Femur (tissue), 1 donor: ENCODE measurements at regions not wholly inside any gene's neighbourhood (a gene's known extent, or its start where the extent isn't known, plus 50 kb on each side); places are given as distances from the start of the nearest gene placed in this dataset.

Source experiments
- DNase-seq: peaks from one replicate; pipeline ENCODE4 v3.0.0-alpha.2; 2017

DNA sequence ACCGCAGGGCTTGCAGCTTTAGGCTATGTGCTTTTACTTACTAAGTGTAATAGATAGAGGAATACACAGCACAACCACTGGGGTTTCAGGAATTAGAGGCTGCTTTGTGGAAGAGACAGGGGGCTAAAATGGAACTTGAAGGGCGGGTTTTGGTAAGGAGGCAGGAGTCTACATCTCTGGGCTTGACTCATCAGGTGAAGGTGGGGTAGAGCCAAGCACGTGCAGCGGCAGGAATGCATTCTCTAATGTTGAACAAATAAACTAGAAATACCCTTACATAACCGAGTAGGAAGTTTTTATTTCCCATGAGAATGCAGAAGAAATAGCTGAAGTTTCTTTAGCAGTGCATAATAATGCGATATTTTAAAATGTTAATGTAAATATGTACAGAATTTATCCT, 673.8 kb upstream of the SALL3 start:
- no peak for DNase-seq

DNA sequence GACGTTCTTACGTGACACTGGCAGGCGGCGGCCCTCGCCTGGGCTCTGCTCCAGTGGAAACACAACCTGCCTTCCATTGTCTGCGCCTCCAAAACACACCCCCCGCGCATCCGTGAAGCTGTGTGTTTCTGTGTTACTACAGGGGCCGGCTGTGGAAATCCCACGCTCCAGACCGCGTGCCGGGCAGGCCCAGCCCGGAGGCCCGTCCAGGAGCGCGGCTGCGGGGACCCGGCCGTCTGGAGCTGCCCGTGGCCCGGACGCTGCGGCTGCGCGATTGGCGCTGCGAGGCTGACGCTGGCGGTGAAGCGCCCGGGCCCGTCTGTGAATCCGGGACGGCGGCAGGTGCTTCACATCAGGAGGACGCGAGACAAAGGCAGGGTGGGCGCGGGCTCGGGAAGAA, 670.3 kb upstream of the SALL3 start:
- DNase-seq = no peak

DNA sequence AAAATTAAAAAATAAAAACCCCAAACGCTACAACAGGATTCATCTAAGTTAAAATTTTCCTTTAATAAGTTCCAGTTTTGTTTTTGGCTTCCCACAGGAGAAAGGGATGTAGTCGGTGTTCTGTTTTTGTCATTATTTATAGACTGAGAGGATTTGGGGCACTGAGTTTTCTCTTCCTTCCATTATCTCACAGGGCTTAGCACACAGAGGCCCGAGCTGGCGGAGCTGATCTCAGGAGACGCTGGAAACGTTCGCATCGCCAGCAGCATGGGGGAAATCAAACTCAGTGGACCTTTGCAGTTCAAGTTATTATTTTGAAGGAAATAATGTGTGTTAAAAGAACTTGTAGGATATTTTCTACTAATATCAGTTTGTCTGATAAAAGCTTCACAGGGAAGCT, 669.7 kb upstream of the SALL3 start:
- DNase-seq = no peak

DNA sequence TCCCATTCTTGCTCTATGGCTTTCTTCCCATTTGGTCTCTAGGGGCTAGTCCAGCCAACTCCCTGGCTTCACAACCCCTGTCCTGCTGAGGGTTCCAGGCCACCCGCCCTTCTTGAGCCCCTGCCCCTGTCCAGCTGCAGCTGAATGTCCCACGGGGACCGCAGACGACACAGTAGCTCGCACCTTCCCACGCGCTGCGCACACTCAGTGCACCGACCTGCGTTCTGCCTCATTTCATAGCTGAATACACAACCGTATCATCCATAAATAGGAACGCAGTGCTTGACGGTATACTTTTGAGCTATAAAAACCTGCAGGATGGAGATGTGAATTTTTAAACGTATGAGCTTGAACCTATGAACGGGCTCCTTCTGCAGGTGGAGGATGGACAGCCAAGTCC, 660.4 kb upstream of the SALL3 start:
- no peak for DNase-seq

DNA sequence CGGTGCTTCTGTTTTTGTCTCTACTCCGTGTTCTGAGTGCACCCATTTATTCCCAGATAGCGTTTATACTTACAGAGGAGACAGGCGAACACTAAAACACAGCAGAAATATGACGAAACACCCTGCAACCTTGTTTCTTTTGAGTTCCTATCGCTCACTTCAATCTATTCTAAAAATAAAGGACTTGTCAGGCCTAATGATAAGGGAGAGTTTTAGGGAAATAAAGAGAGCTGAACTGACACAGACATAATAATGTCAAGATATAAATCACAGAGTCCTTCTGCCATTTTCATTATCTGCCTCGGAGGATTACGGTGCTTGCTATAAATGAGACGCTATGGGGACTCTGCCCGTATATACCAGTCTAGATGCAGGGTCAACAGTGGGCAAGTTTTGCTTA, 659.7 kb upstream of the SALL3 start:
- DNase-seq = no peak

DNA sequence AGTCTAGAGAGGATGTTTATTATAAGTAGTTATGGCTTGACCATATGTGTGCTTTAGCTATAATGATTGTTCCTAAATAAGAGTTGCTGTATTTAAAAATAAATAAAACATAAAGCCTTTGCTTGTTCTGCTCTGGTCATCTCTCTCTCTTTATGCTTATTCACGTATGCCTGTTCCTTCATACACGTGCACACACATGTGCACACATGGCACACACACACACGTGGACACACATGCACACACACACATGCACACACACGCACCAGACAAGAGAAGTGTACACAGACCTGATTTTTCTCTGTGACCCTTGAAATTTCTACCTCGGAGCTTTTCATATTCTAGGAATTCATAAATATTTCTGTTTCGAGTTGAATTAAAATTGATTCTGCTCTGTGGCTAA, 658.2 kb upstream of the SALL3 start:
- DNase-seq = no peak

DNA sequence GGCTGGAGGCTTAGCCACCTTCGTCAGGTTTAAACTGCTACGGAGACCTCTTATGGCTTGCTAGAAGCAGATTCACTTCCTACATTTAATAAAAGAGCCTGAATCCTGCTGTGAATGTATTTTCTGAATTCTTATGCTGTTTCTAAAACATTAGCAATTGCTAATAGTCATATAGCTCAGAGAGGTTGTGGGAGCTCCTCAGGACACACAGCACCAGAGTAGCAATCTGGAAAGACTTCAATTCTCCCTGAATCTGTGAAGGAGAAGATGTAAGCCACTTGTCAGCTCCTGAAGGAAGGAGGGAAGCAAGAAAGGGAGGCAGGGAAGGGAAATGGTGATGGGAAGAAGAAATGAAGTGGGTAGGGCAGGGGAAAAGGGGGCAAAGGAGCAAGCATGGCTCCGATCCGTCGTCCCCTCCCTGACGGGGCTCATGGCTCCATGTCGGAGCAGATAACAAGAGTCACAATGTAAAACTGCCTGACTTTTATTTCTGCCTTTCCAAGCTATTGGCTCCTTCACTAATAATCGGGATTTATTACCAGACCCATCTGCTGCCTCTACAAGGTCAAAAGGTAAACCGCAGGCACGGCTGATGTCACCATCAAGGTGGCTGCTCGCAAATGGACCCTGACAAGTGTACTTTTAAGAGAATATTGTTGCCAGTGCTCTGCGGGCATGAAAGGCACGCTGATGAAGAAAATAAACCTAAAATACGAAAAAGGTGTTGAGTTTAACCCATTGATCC, 656.0 kb upstream of the SALL3 start:
- no peak for DNase-seq

DNA sequence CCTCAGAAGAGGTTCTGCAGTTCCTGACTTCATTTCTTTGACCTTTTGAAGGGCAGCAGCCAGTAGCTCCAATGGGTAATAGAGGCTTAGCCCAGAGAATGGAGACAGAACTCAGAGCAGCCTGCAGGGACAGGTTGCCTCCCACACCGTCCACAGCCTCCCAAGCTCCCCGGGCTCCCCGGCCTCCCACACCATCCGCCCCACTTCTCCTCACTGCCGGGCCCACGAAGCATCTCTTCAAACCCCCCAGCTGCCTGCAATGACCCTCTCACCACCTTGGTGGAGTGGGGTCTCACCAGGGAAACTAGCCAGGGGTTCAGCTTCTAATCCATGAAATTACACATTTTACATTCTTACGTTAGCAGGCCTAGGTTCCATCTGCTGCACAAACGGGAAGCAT, 652.0 kb upstream of the SALL3 start:
- DNase-seq = no peak

DNA sequence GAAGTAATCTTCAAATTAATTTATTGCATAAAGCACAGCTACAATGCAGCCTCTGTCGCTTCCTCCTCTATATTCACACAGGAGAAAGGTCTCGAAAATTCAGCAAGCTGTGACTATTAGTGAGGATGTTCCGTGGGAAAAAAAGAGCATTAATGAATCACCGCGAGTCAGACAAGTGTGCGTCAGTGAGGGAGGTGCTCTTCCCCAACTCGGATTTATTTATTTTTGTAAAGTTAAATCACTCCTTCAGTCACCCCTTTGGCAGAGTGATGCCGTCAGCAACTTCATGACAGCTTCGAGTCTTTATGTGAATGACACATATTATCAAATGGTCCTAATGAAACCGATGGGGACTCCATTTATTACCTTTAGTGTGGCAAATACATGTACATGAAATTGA, 648.9 kb upstream of the SALL3 start:
- no peak for DNase-seq

DNA sequence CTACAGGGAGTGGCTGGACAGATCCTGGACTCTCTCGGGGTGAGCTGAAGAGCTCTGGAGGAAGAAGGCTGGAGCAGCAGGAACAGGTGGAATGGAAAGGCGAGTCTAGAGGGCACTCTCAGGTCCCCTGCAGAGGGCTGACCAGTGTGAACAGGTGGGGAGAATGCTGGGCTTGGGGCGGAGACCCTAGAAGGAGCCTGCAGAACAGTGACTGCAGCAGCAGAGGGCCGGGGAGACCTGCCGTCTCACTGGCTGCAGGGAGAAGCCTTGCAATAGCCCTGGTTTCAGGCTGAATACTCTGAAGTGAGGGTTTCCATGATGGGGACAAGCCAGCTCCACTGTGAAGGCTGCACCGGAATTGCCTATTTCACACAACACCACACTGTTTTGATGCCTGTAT, 626.7 kb upstream of the SALL3 start:
- no peak for DNase-seq

DNA sequence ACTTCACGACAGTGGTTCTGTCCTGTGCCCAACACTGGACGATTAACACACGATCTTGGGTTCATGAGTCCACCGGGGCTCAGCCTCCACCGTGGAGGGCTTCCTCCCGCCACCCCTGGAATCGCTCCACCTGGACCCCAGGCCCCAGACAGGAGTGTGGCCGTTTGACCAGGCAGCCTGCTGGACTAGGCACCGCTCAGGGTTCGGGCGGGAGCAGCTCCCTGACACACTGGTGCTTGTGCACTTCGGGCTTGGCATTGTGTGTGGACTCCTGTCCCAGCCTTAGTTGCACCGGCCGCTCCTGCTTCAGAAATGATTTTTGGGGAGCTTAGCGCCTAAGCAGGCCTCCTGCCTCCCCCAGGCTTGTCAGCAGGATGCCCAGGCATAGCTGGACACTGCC, 617.4 kb upstream of the SALL3 start:
- DNase-seq = no peak

DNA sequence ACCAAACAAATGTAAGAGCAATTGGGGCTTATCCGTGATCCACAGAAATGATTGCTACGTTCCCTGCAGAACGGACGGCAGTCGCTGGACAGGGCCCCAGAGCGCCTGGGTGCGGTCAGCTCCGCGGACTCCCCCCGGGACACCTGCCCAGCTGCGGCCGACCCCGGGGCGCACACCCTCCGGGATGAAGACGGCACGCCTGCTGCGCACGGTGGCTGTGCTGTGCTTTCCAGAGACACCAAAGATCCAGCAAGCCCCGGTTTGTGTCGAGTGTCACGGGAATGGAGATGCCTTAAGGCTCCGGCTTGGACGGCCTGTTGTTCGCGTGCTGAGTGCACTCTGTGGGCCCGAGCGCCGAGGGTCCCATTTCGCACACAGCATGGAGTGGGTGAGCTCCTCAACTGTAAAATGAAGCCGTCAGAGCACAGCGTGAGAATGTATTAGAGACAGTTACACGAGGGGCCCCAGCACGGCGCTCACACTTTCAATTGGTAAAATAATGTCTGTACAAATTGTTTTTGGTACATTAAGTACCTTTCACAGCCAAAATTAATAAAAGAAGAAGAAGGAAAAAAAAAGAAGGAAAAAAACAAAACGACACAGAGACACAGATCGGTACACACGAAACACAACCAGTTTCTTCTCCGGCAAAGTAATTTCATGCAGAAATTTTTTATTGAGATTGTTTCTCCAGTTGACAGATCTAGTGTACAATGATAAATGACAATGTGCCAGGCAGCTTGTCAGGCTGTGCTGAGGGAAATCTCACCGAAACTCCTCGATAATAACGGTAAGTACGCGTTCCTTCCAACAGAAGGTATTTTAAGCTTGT, 615.8 kb upstream of the SALL3 start:
- DNase-seq = no peak

DNA sequence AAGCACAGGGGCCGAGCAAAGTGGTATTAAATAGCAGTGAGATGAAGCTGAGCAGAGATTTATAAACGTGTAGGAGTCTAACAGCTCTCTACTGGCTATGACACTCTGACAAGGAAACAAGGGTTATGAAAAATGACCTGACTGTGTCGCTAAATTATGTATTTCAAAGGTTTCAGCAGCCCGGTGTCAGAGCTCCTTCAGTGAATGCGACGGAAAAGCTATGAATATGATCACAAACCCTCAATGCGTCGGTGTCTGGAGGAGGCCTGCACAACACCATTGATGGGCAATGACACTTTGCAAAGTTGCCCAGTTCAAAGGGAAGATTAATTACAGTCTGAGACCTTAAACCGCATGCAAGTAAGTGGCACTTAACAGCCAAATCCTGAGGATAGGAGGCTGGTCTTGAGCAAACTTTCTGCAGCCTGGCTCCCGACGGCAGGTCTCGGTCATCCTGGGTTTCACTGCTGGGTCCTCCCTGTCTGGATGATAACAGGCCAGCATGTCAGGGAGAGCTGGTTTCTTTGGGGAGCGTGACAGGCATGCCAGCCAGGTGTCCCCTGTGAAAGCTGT, 615.1 kb upstream of the SALL3 start:
- no peak for DNase-seq

DNA sequence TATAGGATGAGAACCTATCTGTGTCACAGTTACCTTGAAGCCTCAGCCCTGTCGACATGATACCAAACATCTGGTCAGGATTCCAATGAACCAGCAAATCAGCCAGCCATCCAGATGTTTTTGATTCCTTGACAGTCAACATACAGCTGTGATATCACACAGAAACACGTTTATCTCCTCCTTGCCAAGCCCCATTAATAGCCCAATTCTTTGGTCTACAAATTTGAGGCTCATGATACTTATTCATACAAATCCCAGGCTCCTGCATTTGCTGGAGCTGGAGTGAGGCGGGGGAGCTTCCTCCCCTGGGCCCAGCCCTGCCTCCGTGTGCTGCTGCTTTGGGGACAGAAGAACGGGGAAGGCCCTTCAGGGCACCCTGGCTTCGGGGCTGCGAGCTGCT, 611.6 kb upstream of the SALL3 start:
- no peak for DNase-seq

DNA sequence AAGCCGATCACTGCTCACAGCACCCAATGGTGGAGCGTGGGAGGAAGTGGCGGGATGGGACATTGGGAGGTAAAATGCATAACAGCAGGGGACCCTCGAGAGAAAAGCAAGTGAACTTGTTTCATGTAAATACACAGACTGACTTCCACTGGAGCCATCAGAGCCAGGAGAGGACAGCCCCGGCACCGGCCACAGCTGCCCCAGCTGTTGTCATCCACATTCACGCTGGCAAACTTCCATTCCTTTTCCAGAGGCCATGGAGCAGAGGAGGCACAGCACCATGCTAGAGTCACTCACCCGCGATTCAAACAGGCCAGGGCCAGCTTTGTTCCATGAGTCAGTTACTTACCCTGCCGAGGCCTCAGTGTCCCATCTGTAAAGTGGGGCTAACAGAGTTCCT, 610.9 kb upstream of the SALL3 start:
- DNase-seq = no peak

DNA sequence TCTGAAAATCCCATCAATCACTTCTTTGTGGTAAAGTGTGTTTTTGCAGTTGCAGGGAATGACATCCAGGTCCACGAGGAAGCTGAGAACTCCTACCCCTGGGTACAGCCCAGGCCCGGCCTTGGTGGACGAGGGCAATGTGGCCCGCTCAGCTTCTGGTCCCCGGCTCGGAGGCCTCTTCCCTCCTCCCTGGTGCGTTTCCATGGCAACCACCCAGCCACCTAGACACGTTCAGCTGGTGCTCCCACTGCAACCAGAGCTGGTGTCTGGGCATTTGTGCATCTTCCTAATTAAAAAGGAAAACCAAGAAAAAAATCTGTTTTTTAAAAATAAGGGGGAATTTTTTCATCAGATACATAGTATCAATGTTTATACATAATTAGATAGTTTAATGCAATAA, 603.6 kb upstream of the SALL3 start:
- no peak for DNase-seq

DNA sequence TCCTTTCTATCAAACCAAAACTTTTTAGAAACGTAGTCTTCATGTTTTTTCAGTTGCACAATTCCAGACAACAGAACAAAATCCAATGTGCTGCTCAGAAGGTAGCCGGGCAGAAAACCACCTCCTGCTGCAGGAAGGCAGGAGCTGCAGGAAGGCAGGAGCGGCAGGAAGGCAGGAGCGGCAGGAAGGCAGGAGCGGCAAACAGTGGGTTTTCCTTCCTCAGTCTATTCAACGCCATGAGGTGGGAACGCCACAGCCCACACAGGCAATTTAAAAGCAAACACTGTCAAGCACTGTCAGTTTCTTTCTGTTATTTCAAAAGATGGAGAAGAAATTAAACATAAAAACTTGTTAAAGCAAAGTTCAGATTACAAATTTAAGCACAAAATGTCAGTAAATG, 601.2 kb upstream of the SALL3 start:
- DNase-seq = no peak

DNA sequence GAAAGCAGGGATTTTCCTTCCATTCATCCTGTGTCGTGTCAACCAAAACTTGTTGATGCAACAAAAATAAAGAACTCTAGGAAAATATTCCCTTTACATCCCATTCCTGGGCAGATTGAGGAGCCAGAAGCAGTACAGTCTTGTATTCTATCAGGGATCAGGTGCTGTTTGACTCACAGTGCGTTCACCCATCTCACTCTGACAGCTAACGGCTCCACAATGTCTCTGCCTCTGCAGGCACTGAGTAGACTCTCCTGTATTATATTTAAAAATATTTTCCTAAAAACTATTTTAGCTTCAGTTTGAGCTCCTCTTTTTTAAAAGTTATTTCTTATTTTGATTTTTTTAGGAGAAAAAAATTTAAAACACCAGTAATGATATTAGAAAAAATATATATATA, 600.6 kb upstream of the SALL3 start:
- no peak for DNase-seq

DNA sequence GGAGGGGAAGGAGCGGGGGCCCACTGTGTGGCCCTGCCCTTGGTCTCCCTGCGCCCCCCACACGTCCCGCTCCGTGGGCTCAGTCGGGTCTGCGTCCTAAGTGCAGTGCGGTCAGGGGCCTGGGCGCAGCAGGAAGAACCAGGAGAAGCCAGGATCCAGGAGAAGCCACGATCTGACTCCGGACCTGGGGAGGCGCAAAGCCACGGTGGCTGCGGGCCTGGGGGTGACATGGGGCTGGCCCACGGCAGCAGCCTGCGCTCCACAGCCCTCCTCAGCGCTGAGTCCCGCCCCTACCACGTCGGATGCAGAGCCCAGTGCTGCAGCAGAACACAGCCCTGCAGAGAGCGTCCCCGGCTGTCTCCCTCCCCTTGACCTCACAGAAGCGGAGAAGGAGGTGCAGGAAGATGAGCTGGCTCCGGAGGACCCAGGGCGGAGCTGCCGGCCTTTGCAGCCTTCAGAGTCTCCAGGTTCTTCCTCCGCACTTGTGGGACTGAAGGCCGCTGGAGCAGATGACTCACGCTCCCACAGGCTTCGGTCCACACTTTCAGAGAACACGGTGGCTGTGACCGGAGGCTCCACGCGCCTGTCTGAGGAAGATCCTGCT, 589.2 kb upstream of the SALL3 start:
- DNase-seq = no peak

DNA sequence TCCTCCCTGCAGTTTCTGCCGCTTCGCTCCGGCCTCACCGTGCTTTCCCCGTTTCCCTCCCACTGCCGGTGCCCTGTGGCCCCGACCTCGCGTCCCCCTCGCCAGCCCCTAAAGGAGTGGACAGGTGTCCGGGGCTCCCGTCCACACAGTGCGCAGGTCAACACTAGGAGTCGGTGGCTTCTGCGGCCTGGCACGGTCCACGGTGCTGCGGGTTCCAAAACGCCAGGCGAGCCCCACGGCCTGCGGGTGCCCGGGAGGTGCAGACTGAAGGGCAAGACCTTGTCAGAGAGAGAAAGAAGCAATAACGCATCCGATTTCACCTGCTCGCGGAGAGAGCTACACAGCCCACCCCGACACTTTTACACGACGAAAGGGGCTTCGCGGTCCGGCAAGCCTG, 588.7 kb upstream of the SALL3 start:
- DNase-seq = no peak

DNA sequence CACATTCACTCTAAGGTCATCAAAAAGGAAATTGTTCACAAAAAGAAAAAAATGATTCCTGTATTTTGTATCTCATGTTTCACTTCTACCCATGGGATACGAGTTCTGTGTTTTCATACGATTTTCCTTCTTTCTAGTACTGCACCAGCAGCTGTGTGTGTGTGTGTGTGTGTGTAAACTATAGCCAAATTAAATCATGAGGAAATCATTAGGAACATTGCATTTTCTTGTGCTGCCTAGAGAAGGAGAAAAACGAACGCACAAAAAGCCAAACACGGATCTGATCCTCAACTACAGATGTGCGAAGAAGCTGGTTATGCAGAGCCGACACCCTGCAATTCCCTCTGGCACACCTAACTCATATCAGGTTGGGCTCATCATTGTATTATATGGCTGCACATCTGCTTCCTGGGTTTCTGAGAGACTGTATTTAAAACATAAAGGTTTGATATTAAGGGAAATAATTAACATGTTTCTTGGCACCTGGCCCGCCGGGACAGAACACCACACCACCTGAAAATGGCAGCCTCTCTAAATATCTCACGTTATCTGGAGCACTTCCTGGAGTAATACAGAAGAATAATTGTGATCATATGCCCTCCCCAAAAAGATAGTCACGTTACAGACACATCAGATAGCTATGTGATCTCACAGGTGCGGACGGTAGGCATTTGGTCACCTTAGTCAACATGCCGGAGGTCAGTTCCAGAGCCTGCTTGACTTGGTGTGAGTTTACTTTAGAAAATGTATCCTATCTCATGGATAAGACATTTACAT, 586.3 kb upstream of the SALL3 start:
- no peak for DNase-seq

DNA sequence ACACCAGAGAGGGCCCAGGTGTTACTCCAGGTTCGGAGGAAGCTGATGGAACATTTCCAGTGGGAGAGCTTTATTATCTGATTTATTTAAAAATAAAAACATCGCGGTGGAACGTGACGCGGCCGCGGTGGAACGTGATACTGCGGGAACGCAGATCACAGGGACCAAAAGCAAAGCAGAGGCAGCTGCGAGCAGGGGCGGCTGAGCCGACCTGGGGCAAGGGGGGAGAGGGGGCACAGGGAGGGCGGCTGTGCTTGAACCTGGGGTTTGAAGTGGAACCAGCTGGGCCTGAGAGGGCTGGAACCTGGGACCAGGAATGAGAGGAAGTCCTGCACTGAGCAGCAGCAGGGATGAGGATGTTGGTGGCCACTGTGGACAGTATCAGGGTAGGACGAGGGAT, 583.5 kb upstream of the SALL3 start:
- DNase-seq = no peak

DNA sequence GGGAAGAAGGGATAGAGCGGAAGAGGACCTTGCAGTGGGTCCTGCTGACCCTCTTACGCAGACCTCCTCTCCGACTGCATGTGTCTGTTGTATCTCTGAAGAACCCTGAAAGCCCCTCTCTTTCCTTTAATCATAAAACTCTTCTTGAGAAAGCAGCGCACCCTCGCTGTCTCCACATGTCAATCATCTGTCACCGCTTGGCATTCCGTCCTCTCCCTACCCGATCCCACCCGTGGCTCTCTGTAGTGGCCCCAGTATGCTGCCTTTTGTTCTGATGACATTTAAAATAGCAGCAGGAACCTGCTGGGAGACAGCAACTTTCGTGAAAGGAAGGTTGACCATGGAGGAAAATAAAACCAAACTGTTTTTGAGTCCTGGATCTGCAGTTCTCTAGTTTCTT, 582.9 kb upstream of the SALL3 start:
- no peak for DNase-seq
